HG02588 (cell line): ENCODE measurements at regions not wholly inside any gene's neighbourhood (a gene's known extent, or its start where the extent isn't known, plus 50 kb on each side); places are given as distances from the start of the nearest gene placed in this dataset.
"Not testable (repeated sequence)": the region's sequence is repeated elsewhere in the genome, so short reads cannot be mapped to it uniquely, and the experiment has no call there.

Experiments
- ATAC-seq: cut with Tn5 transposase; IDR thresholded peaks from one replicate; pipeline ENCODE4 v1.9.1; 2021; ENCODE audit warnings: mild to moderate bottlenecking, moderate library complexity; ENCODE audit not compliant: unreplicated experiment

- no peak for ATAC-seq
These were observed 663.6 kb upstream of the CPEB2 start for GRCh38 chr4:14338585-14339265.

- ATAC-seq: no peak
These were observed 662.6 kb upstream of the CPEB2 start for GRCh38 chr4:14339715-14340114.

GRCh38 chr4:14340321-14340720 lies 662.0 kb upstream of the CPEB2 start:
- no peak for ATAC-seq

- ATAC-seq: no peak
These were observed 658.3 kb upstream of the CPEB2 start for GRCh38 chr4:14343961-14344360.

- no peak for ATAC-seq
These were observed 656.9 kb upstream of the CPEB2 start for GRCh38 chr4:14345356-14345775.

GRCh38 chr4:14347526-14347925 lies 654.8 kb upstream of the CPEB2 start:
- no peak for ATAC-seq

- no peak for ATAC-seq
These were observed 653.8 kb upstream of the CPEB2 start for GRCh38 chr4:14348506-14348905.

- not testable (repeated sequence) for ATAC-seq
These were observed 643.6 kb upstream of the CPEB2 start for GRCh38 chr4:14358544-14359160.

- no peak for ATAC-seq
These were observed 642.3 kb upstream of the CPEB2 start for GRCh38 chr4:14359991-14360390.

GRCh38 chr4:14361084-14361483 lies 641.2 kb upstream of the CPEB2 start:
- no peak for ATAC-seq

GRCh38 chr4:14362385-14362784 lies 639.9 kb upstream of the CPEB2 start:
- ATAC-seq: no peak

GRCh38 chr4:14364953-14365536 lies 637.2 kb upstream of the CPEB2 start:
- no peak for ATAC-seq

- ATAC-seq: no peak
These were observed 633.9 kb upstream of the CPEB2 start for GRCh38 chr4:14368391-14368790.

GRCh38 chr4:14371131-14371530 lies 631.1 kb upstream of the CPEB2 start:
- ATAC-seq: no peak

- no peak for ATAC-seq
These were observed 626.5 kb upstream of the CPEB2 start for GRCh38 chr4:14375816-14376215.

GRCh38 chr4:14379183-14379582 lies 623.1 kb upstream of the CPEB2 start:
- no peak for ATAC-seq

GRCh38 chr4:14383652-14384051 lies 618.6 kb upstream of the CPEB2 start:
- ATAC-seq: no peak

- no peak for ATAC-seq
These were observed 617.5 kb upstream of the CPEB2 start for GRCh38 chr4:14384824-14385223.

GRCh38 chr4:14386196-14386595 lies 616.1 kb upstream of the CPEB2 start:
- no peak for ATAC-seq

GRCh38 chr4:14387647-14388046 lies 614.6 kb upstream of the CPEB2 start:
- ATAC-seq: no peak

- no peak for ATAC-seq
These were observed 609.9 kb upstream of the CPEB2 start for GRCh38 chr4:14392378-14392777.

- no peak for ATAC-seq
These were observed 606.1 kb upstream of the CPEB2 start for GRCh38 chr4:14396183-14396582.
